ENCODE measurements at regions not wholly inside any gene's neighbourhood (a gene's known extent, or its start where the extent isn't known, plus 50 kb on each side); places are given as distances from the start of the nearest gene placed in this dataset.
A peak's percentile ranks its signal among the peaks of the same experiment; 100 is the strongest.

DNA sequence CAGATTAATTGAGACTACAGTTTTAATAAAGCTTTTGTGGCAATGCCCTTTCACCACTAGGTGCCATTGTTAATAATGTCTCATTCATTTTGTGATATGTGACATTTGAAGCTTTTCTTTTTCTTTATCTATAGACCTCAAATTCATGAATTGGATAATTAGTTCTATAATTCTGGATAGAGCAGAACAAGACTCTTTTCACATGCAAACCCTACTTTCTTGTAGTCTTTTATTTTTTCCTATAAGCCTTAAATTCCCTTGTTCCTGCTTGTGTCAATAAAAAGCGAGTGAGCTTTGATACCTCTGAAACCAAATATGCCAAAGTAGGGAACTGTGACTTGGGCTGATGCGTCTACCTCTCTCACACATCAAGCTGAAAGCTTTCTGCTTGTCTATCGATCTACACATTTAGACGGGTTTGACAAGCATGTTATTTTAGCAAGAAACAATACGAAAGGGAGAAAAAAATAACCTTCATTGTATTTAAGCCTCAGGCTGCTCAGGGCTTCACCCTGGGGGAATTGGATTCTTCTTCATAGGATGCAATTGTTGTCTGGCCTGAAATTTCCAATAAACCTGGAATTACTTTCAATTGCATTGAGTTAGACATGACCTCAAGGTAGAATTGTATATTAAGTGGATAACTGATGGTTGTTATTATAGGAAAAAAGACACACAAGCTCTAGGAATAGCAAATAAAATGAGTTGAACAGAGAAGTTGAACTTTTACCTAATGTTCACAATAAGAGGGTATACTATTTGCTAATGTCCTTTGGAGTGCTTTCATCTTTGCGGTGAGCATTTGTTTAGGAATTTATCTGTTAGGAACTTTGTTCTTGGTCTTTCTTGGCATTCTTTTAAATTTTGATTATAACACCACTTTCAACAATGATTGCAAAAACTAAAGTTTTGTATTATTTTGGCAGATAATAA is 1150.2 kb upstream of the PCDH9 start:
- Histone ChIP-seq H3K36me3 (ENCODE audit: control insufficient read depth, insufficient read depth, low read length) (no peaks in the 10 kb centered on the region), H3K4me3 (ENCODE audit: low read depth, low read length) (no peak overlapping the region), H3K27me3 (ENCODE audit: control insufficient read depth, insufficient read depth, low read length) (no peaks in the 10 kb centered on the region)
- DNase-seq (ENCODE audit: low read depth), result no peak
- TF ChIP-seq, protein P1, sequence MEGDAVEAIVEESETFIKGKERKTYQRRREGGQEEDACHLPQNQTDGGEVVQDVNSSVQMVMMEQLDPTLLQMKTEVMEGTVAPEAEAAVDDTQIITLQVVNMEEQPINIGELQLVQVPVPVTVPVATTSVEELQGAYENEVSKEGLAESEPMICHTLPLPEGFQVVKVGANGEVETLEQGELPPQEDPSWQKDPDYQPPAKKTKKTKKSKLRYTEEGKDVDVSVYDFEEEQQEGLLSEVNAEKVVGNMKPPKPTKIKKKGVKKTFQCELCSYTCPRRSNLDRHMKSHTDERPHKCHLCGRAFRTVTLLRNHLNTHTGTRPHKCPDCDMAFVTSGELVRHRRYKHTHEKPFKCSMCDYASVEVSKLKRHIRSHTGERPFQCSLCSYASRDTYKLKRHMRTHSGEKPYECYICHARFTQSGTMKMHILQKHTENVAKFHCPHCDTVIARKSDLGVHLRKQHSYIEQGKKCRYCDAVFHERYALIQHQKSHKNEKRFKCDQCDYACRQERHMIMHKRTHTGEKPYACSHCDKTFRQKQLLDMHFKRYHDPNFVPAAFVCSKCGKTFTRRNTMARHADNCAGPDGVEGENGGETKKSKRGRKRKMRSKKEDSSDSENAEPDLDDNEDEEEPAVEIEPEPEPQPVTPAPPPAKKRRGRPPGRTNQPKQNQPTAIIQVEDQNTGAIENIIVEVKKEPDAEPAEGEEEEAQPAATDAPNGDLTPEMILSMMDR (IDR thresholded peaks at IDR 0.05; ENCODE audit: insufficient read depth, low read length, poor library complexity, severe bottlenecking), result no peak

DNA sequence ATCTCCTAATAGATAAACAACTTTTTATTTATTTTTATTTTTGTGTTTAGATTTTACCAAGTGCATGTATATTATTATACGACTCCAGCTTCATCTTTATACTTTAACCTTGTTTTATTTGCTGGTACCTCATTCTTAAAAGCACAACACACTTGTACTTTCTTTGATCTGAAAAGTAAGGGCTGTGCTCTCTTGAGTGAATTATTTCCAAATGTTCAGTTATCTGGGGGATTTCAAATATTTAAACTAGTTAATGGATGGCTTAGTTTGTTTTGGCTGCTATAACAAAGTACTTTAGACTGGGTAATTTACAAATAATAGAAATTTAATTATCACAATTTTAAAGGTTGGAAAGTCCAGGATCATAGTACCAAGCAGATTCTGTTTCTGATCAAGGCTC is 1148.2 kb upstream of the PCDH9 start:
- H3K4me3 ChIP-seq (ENCODE audit: low read depth, low read length), result no peak overlapping the region
- TF ChIP-seq, protein P1 (IDR thresholded peaks at IDR 0.05; ENCODE audit: insufficient read depth, low read length, poor library complexity, severe bottlenecking), result no peak
- H3K36me3 ChIP-seq (ENCODE audit: control insufficient read depth, insufficient read depth, low read length), result no peaks in the 10 kb centered on the region
- DNase-seq (ENCODE audit: low read depth), result no peak
- H3K27me3 ChIP-seq (ENCODE audit: control insufficient read depth, insufficient read depth, low read length), result no peaks in the 10 kb centered on the region

DNA sequence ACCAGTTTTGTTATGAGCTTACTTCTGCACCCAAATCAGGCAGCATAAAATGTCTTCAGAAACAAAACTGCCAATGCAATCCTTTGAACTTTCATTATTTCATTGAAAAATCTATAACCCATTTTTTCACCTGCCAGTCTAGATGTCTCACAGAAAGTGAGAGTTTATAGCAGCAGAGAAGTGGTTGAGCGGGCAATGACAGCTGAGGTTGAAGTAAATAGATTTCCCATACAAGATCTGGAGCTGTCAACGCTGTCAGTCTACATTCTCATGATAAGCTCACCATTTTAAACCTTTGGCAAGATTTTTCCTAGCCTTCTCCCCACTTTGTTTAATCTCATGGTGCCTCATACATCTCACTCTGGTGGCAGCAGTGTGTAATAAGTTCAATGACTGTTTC is 1144.9 kb upstream of the PCDH9 start:
- TF ChIP-seq, protein P1 (IDR thresholded peaks at IDR 0.05; ENCODE audit: insufficient read depth, low read length, poor library complexity, severe bottlenecking), result no peak
- no peak for DNase-seq (ENCODE audit: low read depth)
- no peaks in the 10 kb centered on the region for H3K27me3 ChIP-seq (ENCODE audit: control insufficient read depth, insufficient read depth, low read length)
- H3K4me3 ChIP-seq (ENCODE audit: low read depth, low read length), result no peak overlapping the region
- no peaks in the 10 kb centered on the region for H3K36me3 ChIP-seq (ENCODE audit: control insufficient read depth, insufficient read depth, low read length)

DNA sequence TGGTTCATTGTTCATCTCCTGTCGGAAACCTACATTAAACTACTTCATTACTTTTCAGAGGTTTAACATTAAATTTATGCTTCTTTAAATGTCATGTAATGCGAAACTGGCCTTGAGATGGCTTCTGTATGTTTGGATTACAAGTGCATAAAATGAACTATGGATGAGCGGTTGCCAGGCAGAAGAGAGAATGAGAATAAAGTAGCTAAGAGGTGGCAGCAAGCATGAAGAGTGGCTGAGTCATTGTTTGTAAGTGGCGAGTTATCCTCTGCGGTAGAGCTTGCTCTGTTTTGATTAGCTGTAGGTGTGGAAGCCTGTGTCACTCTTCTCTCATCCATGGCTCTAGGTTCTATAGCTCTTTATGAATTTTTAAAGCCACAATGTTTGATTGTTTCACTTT is 1139.6 kb upstream of the PCDH9 start:
- Histone ChIP-seq H3K36me3 (ENCODE audit: control insufficient read depth, insufficient read depth, low read length) (no peaks in the 10 kb centered on the region), H3K4me3 (ENCODE audit: low read depth, low read length) (no peak overlapping the region), H3K27me3 (ENCODE audit: control insufficient read depth, insufficient read depth, low read length) (no peaks in the 10 kb centered on the region)
- TF ChIP-seq, protein P1 (IDR thresholded peaks at IDR 0.05; ENCODE audit: insufficient read depth, low read length, poor library complexity, severe bottlenecking), result no peak
- peak; percentile 18 for DNase-seq (ENCODE audit: low read depth)

DNA sequence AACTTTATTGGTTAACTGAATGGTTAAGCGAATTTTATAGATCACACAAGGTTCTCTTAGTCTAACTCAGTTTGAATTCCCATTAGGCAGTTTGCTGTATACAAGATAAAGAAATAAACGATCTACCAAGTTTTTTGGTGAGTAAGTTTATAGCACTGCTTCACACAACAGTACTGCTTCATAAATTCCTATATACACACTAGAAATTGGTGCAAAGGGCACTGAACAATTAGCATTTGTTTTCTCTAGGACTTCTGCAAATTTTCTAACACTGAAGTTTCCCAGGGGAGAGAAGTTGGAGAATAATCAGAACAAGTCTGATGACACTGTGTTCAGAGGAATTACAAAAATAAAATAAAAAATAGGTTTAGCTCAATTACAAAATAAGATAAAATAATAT is 1138.8 kb upstream of the PCDH9 start:
- DNase-seq (ENCODE audit: low read depth), result no peak
- TF ChIP-seq, protein P1 (IDR thresholded peaks at IDR 0.05; ENCODE audit: insufficient read depth, low read length, poor library complexity, severe bottlenecking), result no peak

DNA sequence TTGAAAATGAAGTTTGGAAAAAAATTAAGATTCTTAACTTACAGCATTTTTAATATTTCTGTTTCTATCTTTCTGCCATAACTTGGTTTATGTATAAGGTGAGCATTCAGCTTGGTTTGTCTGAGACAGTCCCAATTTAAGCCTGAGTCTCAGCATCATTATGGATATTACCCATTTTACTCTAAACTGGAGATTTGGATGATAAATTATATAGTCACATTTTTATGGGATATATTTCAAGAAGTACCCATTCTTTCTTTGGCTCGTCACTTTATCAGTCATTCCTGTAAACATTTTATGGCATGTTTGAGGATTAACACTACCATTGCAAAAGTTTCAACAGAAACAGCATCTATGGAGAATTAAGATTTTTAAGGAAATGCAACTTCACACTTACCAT is 1129.0 kb upstream of the PCDH9 start:
- DNase-seq (ENCODE audit: low read depth), result no peak
- H3K4me3 ChIP-seq (ENCODE audit: low read depth, low read length), result no peak overlapping the region
- no peaks in the 10 kb centered on the region for H3K36me3 ChIP-seq (ENCODE audit: control insufficient read depth, insufficient read depth, low read length)
- TF ChIP-seq, protein P1 (IDR thresholded peaks at IDR 0.05; ENCODE audit: insufficient read depth, low read length, poor library complexity, severe bottlenecking), result no peak
- no peaks in the 10 kb centered on the region for H3K27me3 ChIP-seq (ENCODE audit: control insufficient read depth, insufficient read depth, low read length)

More for the DNA sequence above, 1138.8 kb upstream of the PCDH9 start:
- Histone ChIP-seq H3K4me3 (ENCODE audit: low read depth, low read length) (no peak overlapping the region), H3K36me3 (ENCODE audit: control insufficient read depth, insufficient read depth, low read length) (no peaks in the 10 kb centered on the region), H3K27me3 (ENCODE audit: control insufficient read depth, insufficient read depth, low read length) (no peaks in the 10 kb centered on the region)
